HG02678 (cell line): ENCODE measurements at regions not wholly inside any gene's neighbourhood (a gene's known extent, or its start where the extent isn't known, plus 50 kb on each side); places are given as distances from the start of the nearest gene placed in this dataset.

ENCODE experiments used
- ATAC-seq: cut with Tn5 transposase; IDR thresholded peaks from one replicate; pipeline ENCODE4 v1.9.1; 2021; ENCODE audit warnings: mild to moderate bottlenecking, moderate library complexity; ENCODE audit not compliant: unreplicated experiment

DNA sequence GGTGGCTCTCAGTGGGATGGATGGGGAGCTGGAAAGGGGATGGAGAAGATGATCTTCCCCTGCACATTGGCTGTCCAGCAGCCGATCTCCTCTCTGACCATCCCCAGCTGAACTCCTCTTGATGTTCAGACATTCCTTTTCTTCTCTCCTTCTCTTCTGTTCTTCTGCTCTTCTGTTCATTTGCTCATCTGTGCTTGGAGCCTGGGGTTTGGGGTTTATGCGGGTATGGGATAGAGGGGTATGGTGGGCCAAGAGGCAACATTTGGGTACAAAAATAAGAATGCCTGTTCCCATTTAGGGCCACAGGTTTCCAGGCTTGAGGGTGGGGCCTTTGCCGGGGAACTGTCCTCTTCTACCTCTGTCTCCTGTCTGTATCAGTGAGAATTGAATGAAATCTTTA lies 205.4 kb upstream of the XYLT1 start:
- no peak for ATAC-seq

- no peak for ATAC-seq
These were observed 197.6 kb upstream of the XYLT1 start for GRCh38 chr16:17668386-17668785.

DNA sequence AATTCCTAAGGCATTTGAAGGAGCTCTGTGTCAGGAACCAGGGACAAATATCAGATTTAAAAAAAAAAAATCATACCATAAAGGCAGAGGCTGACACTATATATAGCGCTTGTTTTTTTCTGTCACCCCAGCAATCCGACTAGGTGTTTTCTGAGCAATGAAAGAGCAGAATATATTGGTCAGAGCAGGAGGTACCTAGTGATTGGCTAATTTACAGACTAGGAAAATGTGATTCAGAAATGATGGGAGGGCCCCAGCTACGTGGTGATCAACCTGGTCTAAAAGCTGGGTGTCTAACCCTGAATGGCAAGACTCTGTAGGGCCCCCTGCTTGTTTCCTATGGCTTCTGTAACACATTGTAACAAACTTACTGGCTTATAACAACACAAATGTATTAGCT lies 195.5 kb upstream of the XYLT1 start:
- no peak for ATAC-seq

GRCh38 chr16:17658881-17659280 lies 188.1 kb upstream of the XYLT1 start:
- ATAC-seq, result no peak

- ATAC-seq, result no peak
These were observed 186.3 kb upstream of the XYLT1 start for GRCh38 chr16:17657045-17657444.

GRCh38 chr16:17654571-17654970 lies 183.8 kb upstream of the XYLT1 start:
- ATAC-seq, result no peak

DNA sequence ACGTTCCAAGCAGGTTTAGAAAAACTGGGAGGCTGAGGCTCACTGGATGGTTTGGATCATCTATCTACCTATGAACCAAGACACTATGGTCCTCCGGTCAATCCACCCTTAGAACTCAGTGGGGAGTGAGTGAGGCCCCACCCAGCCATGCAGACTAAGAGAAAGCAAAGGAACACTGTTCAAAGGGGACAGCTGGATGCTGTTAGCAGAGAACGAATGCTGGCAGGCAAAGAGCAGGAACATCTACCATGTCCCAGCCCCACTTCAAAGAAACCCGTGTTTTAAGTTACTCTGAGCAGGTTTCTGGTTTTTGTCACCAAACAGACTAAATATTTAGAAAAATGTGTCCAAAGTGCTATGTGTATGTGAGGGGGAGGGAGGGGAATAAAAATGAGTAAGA lies 183.4 kb upstream of the XYLT1 start:
- no peak for ATAC-seq

DNA sequence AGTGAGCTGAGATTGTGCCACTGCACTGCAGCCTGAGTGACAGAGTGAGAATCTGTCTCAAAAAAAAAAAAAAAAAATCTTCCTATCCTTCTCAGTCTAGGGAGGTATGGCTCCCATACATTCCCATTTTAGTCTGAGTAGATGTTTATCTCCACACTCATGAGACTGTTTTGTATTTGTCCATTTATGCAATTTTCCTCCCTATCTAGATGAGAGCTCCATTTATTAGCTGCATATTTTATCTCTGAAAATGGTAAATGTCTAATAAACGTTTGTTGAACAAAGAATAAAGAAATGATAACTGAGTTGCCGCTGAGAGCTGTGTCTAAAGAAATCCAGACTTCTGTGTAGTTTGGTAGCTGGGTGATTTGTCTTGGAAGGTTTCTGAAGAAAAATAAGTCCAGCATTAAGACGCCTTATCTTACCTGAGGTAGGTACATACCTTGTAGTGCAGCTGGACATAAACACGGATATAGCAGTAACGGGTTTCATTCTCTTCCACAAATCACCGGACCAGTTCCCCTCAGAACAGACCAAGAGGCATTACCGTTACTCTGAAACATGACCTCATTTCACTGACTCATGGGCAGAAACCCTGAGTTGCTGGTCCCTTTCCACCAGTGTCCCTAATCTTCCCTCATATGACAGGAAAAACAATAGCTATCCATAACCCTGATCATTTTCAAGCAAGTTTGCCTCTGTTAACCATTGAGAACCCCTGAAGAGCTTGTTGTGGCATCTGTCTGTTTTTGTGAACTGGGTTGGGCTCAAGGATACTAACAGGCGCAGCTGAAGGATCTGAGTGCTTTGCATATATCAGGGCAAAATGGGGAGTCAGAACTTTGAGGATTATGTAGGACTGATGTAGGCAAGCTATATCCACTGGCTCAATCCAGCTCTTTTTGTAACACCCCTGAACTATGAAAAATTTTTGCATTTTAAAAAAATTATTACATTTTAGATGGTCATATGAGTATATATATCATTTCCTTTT lies 177.4 kb upstream of the XYLT1 start:
- ATAC-seq, result no peak

GRCh38 chr16:17643935-17644334 lies 173.2 kb upstream of the XYLT1 start:
- no peak for ATAC-seq

DNA sequence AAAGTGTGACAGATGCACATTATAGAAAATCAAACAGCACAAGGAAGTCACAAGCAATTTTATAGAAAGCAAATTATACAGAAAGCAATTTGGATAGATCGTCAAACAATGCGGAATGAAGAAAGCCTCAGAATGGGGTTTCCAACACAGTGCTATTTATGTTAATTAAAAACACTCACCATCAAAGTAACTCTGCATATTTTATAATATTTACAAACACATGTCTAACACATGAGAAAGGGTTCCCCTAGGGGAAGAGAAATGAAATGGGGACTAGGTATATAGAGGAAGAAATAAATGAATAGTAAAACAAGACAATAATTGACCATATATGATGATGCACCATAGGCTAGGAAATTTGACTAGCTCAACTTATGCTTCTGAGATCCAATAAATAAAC lies 171.2 kb upstream of the XYLT1 start:
- ATAC-seq, result no peak

- no peak for ATAC-seq
These were observed 167.4 kb upstream of the XYLT1 start for GRCh38 chr16:17638134-17638533.

DNA sequence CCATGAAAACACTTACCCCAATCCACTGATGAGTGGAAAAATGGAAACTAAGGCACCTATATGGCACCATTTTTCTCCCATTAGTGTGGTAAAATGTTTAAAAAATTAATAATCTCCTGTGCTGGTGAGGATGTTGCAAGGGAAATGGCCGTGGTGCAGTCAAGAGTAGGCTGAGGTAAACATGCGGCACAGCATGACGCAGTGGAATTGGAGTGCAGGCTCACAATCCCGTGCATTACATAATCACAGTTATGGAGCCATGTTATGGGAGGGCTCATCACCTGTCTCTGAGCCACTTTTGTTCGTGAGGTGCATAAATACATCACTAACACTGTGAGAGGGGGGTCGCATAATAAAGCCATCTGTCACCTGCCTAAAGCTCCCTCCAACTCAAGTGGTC lies 164.4 kb upstream of the XYLT1 start:
- ATAC-seq, result no peak

DNA sequence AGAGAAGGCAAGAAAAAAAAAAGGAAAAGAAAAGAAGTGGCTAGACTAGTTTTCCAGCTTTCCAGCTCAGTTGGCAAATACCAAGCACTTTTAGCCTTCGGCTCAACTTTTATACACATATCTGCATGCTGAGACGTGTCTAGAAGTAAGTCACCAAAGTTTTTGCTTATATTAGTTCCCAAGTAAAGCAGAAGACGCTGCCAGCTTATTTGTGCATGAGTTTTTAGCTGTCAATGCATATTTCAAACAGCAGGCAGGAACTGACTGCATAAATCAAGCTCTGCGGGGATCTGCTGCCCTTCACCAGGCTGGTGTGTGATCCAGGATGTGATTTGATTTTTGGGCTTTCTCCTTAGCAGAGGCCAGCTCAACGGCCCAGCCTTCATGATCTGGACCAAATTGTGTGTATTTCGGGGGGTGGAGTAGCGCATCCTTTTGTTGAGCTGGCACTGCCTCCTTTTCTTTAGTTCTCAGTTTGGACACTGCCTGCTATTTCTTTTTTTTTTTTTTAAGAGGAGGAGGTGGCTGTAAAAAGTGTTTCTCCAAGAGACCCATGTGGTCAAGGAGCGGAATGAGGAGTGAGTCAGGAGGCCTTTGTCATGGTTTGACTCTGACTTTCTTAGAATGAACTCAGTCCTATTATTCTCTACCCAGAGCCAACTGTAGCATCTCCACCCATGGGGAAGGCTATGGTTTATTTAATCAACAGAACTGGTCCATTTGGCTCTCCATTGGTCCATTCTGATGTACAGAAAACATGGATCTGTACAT lies 162.6 kb upstream of the XYLT1 start:
- ATAC-seq, result no peak

GRCh38 chr16:17632667-17633066 lies 161.9 kb upstream of the XYLT1 start:
- ATAC-seq, result no peak

DNA sequence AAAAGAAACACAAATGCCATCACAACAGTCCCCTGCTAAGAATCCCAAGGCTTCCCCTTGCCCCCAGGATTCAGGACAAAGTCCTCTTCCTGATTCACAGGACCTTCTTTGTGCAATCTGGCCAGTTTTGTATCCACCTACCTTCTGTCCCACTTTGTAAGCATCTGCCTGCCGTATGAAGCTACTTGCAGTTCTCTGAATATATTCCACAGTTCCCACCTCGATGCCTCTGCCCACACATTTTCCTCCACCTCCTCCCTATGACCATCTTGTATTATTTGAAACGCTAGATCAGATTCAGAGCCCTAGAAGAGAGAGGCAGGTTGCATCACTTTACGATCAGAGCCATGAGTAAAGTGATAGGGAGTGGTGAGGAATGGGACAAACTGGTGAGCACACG lies 159.2 kb upstream of the XYLT1 start:
- ATAC-seq, result no peak

- no peak for ATAC-seq
These were observed 158.2 kb upstream of the XYLT1 start for GRCh38 chr16:17628983-17629382.

GRCh38 chr16:17622366-17622765 lies 151.6 kb upstream of the XYLT1 start:
- no peak for ATAC-seq

- ATAC-seq, result no peak
These were observed 148.5 kb upstream of the XYLT1 start for GRCh38 chr16:17619261-17619660.

GRCh38 chr16:17617021-17617552 lies 146.3 kb upstream of the XYLT1 start:
- no peak for ATAC-seq

DNA sequence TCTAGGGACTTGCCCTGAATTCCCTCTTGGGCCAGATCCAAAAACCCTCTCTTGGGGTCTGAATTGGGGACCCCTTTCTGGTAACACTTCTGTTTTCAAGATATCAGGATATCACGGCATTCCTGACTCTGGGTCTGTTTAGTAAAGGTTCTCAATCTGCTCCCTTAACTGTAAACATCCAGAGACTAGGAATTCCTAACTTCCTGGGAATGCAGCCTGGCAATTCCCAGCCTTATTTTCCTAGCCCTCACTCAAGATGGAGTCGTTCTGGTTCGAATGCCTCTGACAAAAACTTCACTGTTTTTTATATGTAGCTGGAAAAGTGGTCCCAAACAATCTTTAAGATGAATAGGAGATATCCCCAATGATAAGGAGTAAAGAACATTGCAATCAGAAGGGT lies 141.6 kb upstream of the XYLT1 start:
- no peak for ATAC-seq

- ATAC-seq, result no peak
These were observed 136.8 kb upstream of the XYLT1 start for GRCh38 chr16:17607609-17608008.

DNA sequence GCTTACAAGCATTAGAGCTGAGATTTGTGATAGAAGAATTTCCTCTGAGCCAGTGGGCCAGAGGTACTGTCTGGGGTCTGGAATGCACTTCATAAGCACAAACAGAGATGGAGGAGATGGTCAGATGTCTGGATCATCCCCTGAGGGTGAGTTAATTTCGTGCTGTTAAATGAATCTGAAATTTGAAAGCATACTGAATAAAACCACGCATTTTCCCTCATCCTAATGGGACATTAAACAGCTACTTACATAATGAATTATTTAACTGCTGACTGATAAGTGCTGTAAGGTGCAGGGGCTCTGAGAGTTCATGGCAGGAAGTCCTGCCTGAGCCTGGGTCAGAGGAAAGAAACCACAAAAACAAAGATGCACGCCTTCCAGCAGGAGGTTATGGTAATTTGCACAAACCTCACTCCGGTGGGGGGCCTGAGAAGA lies 136.3 kb upstream of the XYLT1 start:
- ATAC-seq, result no peak
